Smooth muscle cell (in vitro differentiated cells): ENCODE measurements at regions not wholly inside any gene's neighbourhood (a gene's known extent, or its start where the extent isn't known, plus 50 kb on each side); places are given as distances from the start of the nearest gene placed in this dataset.

ENCODE experiments used
- DNase-seq: peaks from one replicate; lab custom pipeline; 2025; ENCODE audit not compliant: unreplicated experiment; lab: John Stamatoyannopoulos, UW
- H2AFZ ChIP-seq: fragments of 200-600 bp; sonication (generic); 2 replicates; pipeline ENCODE4 v1.6.0; 2016; ENCODE audit warnings: antibody characterized with exemption, low read depth, mild to moderate bottlenecking
- H3F3A ChIP-seq: fragments of 200-600 bp; sonication (generic); 2 replicates; pipeline ENCODE4 v1.6.0; 2017; ENCODE audit warnings: antibody characterized with exemption, low read depth
- H3K27ac ChIP-seq: fragments of 200-600 bp; sonication (generic); 2 replicates; pipeline ENCODE4 v1.5.1; 2016; ENCODE audit warnings: low read depth, mild to moderate bottlenecking
- H3K27me3 ChIP-seq: fragments of 200-600 bp; sonication (generic); 2 replicates; pipeline ENCODE4 v1.6.1; 2016; ENCODE audit warnings: low read depth, mild to moderate bottlenecking
- H3K36me3 ChIP-seq: fragments of 200-600 bp; sonication (generic); 2 replicates; pipeline ENCODE4 v1.5.1; 2016; ENCODE audit warnings: low read depth
- H3K4me1 ChIP-seq: fragments of 200-600 bp; sonication (generic); 2 replicates; pipeline ENCODE4 v1.5.1; 2016; ENCODE audit warnings: low read depth
- H3K4me2 ChIP-seq: fragments of 200-600 bp; sonication (generic); 2 replicates; pipeline ENCODE4 v1.6.0; 2016; ENCODE audit warnings: mild to moderate bottlenecking
- H3K4me3 ChIP-seq: fragments of 200-600 bp; sonication (generic); 2 replicates; pipeline ENCODE4 v1.5.1; 2016; ENCODE audit warnings: mild to moderate bottlenecking
- H3K79me2 ChIP-seq: fragments of 200-600 bp; sonication (generic); 2 replicates; pipeline ENCODE4 v1.6.0; 2016; ENCODE audit warnings: low read depth, mild to moderate bottlenecking
- H3K9ac ChIP-seq: fragments of 200-600 bp; sonication (generic); 2 replicates; pipeline ENCODE4 v1.6.0; 2016; ENCODE audit warnings: low read depth
- H3K9me3 ChIP-seq: fragments of 200-600 bp; sonication (generic); replicated peaks from 2 replicates; pipeline ENCODE4 v1.5.1; 2016; ENCODE audit warnings: low read depth
- H4K20me1 ChIP-seq: fragments of 200-600 bp; sonication (generic); 2 replicates; pipeline ENCODE4 v1.6.0; 2016; ENCODE audit warnings: low read depth
- WGBS: methylation state at CpG from one replicate; pipeline ENCODE4 v1.1.7; 2016; ENCODE audit warnings: low lambda C conversion rate; 5-methylcytosine and 5-hydroxymethylcytosine counted together
- TF ChIP-seq, protein P1 (sequence below): fragments of 200-600 bp; sonication (generic); IDR thresholded peaks from 2 replicates; pipeline ENCODE4 v1.5.1; 2017; ENCODE audit warnings: borderline replicate concordance, mild to moderate bottlenecking, antibody characterized with exemption; ENCODE audit not compliant: insufficient read depth, poor library complexity, severe bottlenecking

GRCh38 chr3:159025733-159026132 is 223.9 kb downstream of the MFSD1 start:
- Histone ChIP-seq H4K20me1 (no peaks in the 10 kb centered on the region), H3K36me3 (no peaks in the 10 kb centered on the region), H3K27me3 (no peaks in the 10 kb centered on the region), H3K4me2 (no peak overlapping the region), H3K9ac (no peak overlapping the region), H3K4me3 (no peak overlapping the region), H3K79me2 (no peaks in the 10 kb centered on the region), H3K4me1 (no peaks in the 10 kb centered on the region), H3K27ac (no peak overlapping the region), H2AFZ (no peak overlapping the region), H3K9me3 (peaks cover 7% of the 10 kb centered on the region), H3F3A (no peaks in the 10 kb centered on the region)
- DNase-seq: no peak
- TF ChIP-seq, protein P1, sequence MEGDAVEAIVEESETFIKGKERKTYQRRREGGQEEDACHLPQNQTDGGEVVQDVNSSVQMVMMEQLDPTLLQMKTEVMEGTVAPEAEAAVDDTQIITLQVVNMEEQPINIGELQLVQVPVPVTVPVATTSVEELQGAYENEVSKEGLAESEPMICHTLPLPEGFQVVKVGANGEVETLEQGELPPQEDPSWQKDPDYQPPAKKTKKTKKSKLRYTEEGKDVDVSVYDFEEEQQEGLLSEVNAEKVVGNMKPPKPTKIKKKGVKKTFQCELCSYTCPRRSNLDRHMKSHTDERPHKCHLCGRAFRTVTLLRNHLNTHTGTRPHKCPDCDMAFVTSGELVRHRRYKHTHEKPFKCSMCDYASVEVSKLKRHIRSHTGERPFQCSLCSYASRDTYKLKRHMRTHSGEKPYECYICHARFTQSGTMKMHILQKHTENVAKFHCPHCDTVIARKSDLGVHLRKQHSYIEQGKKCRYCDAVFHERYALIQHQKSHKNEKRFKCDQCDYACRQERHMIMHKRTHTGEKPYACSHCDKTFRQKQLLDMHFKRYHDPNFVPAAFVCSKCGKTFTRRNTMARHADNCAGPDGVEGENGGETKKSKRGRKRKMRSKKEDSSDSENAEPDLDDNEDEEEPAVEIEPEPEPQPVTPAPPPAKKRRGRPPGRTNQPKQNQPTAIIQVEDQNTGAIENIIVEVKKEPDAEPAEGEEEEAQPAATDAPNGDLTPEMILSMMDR: no peak
- 65% methylated on average over 2 of the region's 2 CpGs for WGBS

GRCh38 chr3:159026510-159026909 is 224.7 kb downstream of the MFSD1 start:
- Histone ChIP-seq H3K36me3 (no peaks in the 10 kb centered on the region), H4K20me1 (no peaks in the 10 kb centered on the region), H3K4me1 (no peaks in the 10 kb centered on the region), H3K4me2 (no peak overlapping the region), H2AFZ (no peak overlapping the region), H3K9me3 (peaks cover 7% of the 10 kb centered on the region), H3K27me3 (no peaks in the 10 kb centered on the region), H3K79me2 (no peaks in the 10 kb centered on the region), H3F3A (no peaks in the 10 kb centered on the region), H3K9ac (no peak overlapping the region), H3K4me3 (no peak overlapping the region), H3K27ac (no peak overlapping the region)
- TF ChIP-seq, protein P1: no peak
- no peak for DNase-seq
- 71% methylated on average over 1 of the region's 1 CpG for WGBS

GRCh38 chr3:159028706-159029105 is 226.9 kb downstream of the MFSD1 start:
- WGBS: 96% methylated on average over 1 of the region's 1 CpG
- no peak overlapping the region for H3K4me2 ChIP-seq
- TF ChIP-seq, protein P1: no peak

GRCh38 chr3:159029306-159030026 is 227.6 kb downstream of the MFSD1 start:
- DNase-seq: no peak
- no peak overlapping the region for H3K4me2 ChIP-seq

More at GRCh38 chr3:159028706-159029105, 226.9 kb downstream of the MFSD1 start:
- Histone ChIP-seq H3K79me2 (no peaks in the 10 kb centered on the region), H3K36me3 (no peaks in the 10 kb centered on the region), H3F3A (no peaks in the 10 kb centered on the region), H4K20me1 (no peaks in the 10 kb centered on the region), H3K27ac (no peak overlapping the region), H3K4me3 (no peak overlapping the region), H3K9me3 (peaks cover 2% of the 10 kb centered on the region), H3K9ac (no peak overlapping the region), H2AFZ (no peak overlapping the region), H3K27me3 (no peaks in the 10 kb centered on the region), H3K4me1 (no peaks in the 10 kb centered on the region)
- DNase-seq: no peak

More at GRCh38 chr3:159029306-159030026, 227.6 kb downstream of the MFSD1 start:
- H3K79me2 ChIP-seq: no peaks in the 10 kb centered on the region
- H4K20me1 ChIP-seq: no peaks in the 10 kb centered on the region
- TF ChIP-seq, protein P1: no peak
- no peaks in the 10 kb centered on the region for H3K36me3 ChIP-seq
- no peak overlapping the region for H2AFZ ChIP-seq
- H3K4me3 ChIP-seq: no peak overlapping the region
- H3K27me3 ChIP-seq: no peaks in the 10 kb centered on the region
- WGBS: 96% methylated on average over 3 of the region's 3 CpGs
- H3K27ac ChIP-seq: no peak overlapping the region
- no peaks in the 10 kb centered on the region for H3F3A ChIP-seq
- no peaks in the 10 kb centered on the region for H3K9me3 ChIP-seq
- no peaks in the 10 kb centered on the region for H3K4me1 ChIP-seq
- no peak overlapping the region for H3K9ac ChIP-seq
